OCI-LY7 (cell line): ENCODE measurements at regions not wholly inside any gene's neighbourhood (a gene's known extent, or its start where the extent isn't known, plus 50 kb on each side); places are given as distances from the start of the nearest gene placed in this dataset.

Experiments
- EZH2phosphoT487 ChIP-seq: fragments of 200-600 bp; sonication (generic); IDR thresholded peaks from 2 replicates; pipeline ENCODE4 v1.6.1; 2018; ENCODE audit warnings: low read depth, borderline replicate concordance, mild to moderate bottlenecking, mixed run types, antibody characterized with exemption, low read length, moderate library complexity, mixed read lengths
- TF ChIP-seq, protein P1 (sequence below): fragments of 200-600 bp; sonication (generic); conservative IDR thresholded peaks from 2 replicates; pipeline ENCODE4 v1.5.1; 2014; ENCODE audit warnings: mild to moderate bottlenecking, antibody characterized with exemption, low read length, moderate library complexity, mixed read lengths

DNA sequence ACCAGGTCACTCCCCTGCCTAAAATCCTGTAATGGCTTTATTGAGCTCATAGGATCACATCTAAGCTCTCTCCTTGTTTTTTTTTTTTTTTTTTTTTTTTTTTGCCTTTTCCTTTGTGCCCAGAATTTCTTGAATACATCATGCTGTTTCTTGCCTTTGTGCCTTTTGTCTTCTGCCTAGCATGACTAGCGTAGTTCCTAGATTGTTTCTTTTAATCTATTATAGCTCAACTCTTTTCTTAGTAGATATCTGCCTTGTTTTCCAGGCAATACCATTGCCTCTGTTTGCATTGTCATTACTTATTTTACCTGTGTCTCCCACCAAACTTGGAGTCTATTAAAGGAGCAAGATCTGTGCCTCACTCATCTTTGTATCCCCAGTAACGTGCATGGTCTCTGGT is 106.1 kb upstream of the C9orf72 start:
- TF ChIP-seq, protein P1, sequence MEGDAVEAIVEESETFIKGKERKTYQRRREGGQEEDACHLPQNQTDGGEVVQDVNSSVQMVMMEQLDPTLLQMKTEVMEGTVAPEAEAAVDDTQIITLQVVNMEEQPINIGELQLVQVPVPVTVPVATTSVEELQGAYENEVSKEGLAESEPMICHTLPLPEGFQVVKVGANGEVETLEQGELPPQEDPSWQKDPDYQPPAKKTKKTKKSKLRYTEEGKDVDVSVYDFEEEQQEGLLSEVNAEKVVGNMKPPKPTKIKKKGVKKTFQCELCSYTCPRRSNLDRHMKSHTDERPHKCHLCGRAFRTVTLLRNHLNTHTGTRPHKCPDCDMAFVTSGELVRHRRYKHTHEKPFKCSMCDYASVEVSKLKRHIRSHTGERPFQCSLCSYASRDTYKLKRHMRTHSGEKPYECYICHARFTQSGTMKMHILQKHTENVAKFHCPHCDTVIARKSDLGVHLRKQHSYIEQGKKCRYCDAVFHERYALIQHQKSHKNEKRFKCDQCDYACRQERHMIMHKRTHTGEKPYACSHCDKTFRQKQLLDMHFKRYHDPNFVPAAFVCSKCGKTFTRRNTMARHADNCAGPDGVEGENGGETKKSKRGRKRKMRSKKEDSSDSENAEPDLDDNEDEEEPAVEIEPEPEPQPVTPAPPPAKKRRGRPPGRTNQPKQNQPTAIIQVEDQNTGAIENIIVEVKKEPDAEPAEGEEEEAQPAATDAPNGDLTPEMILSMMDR: no peak
- no peak for TF ChIP-seq EZH2phosphoT487
